Smooth muscle cell (in vitro differentiated cells): ENCODE measurements at regions not wholly inside any gene's neighbourhood (a gene's known extent, or its start where the extent isn't known, plus 50 kb on each side); places are given as distances from the start of the nearest gene placed in this dataset.
"Not testable (repeated sequence)": the region's sequence is repeated elsewhere in the genome, so short reads cannot be mapped to it uniquely, and the experiment has no call there.

Experiments used
- DNase-seq: peaks from one replicate; lab custom pipeline; 2025; ENCODE audit not compliant: unreplicated experiment; lab: John Stamatoyannopoulos, UW
- H2AFZ ChIP-seq: fragments of 200-600 bp; sonication (generic); 2 replicates; pipeline ENCODE4 v1.6.0; 2016; ENCODE audit warnings: antibody characterized with exemption, low read depth, mild to moderate bottlenecking
- H3F3A ChIP-seq: fragments of 200-600 bp; sonication (generic); 2 replicates; pipeline ENCODE4 v1.6.0; 2017; ENCODE audit warnings: antibody characterized with exemption, low read depth
- H3K27ac ChIP-seq: fragments of 200-600 bp; sonication (generic); 2 replicates; pipeline ENCODE4 v1.5.1; 2016; ENCODE audit warnings: low read depth, mild to moderate bottlenecking
- H3K27me3 ChIP-seq: fragments of 200-600 bp; sonication (generic); 2 replicates; pipeline ENCODE4 v1.6.1; 2016; ENCODE audit warnings: low read depth, mild to moderate bottlenecking
- H3K36me3 ChIP-seq: fragments of 200-600 bp; sonication (generic); 2 replicates; pipeline ENCODE4 v1.5.1; 2016; ENCODE audit warnings: low read depth
- H3K4me1 ChIP-seq: fragments of 200-600 bp; sonication (generic); 2 replicates; pipeline ENCODE4 v1.5.1; 2016; ENCODE audit warnings: low read depth
- H3K4me2 ChIP-seq: fragments of 200-600 bp; sonication (generic); 2 replicates; pipeline ENCODE4 v1.6.0; 2016; ENCODE audit warnings: mild to moderate bottlenecking
- H3K4me3 ChIP-seq: fragments of 200-600 bp; sonication (generic); 2 replicates; pipeline ENCODE4 v1.5.1; 2016; ENCODE audit warnings: mild to moderate bottlenecking
- H3K79me2 ChIP-seq: fragments of 200-600 bp; sonication (generic); 2 replicates; pipeline ENCODE4 v1.6.0; 2016; ENCODE audit warnings: low read depth, mild to moderate bottlenecking
- H3K9ac ChIP-seq: fragments of 200-600 bp; sonication (generic); 2 replicates; pipeline ENCODE4 v1.6.0; 2016; ENCODE audit warnings: low read depth
- H3K9me3 ChIP-seq: fragments of 200-600 bp; sonication (generic); replicated peaks from 2 replicates; pipeline ENCODE4 v1.5.1; 2016; ENCODE audit warnings: low read depth
- H4K20me1 ChIP-seq: fragments of 200-600 bp; sonication (generic); 2 replicates; pipeline ENCODE4 v1.6.0; 2016; ENCODE audit warnings: low read depth
- WGBS: methylation state at CpG from one replicate; pipeline ENCODE4 v1.1.7; 2016; ENCODE audit warnings: low lambda C conversion rate; 5-methylcytosine and 5-hydroxymethylcytosine counted together
- TF ChIP-seq, protein P1 (sequence below): fragments of 200-600 bp; sonication (generic); IDR thresholded peaks from 2 replicates; pipeline ENCODE4 v1.5.1; 2017; ENCODE audit warnings: borderline replicate concordance, mild to moderate bottlenecking, antibody characterized with exemption; ENCODE audit not compliant: insufficient read depth, poor library complexity, severe bottlenecking

DNA sequence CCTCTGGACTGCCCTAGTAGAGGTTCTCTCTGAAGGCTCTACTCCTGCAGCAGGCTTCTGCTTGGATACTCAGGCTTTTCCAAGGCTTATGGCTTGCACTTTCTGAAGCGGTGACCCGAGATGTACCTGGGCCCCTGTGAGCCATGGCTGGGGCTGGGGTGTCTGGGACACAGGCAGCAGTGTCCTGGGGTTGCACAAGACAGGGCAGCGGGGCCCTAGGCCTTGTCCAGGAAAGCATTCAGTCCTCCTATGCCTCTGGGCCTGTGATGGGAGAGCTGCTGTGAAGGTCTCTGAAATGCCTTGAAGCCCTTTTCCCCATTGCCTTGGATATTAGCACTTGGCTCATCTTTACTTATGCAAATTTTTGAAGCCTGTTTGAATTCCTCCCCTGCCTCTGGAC, 192.2 kb downstream of the YTHDC2 start:
- Histone ChIP-seq H3K4me1 (no peaks in the 10 kb centered on the region), H3K79me2 (no peaks in the 10 kb centered on the region), H2AFZ (no peak overlapping the region), H3F3A (no peaks in the 10 kb centered on the region), H3K36me3 (no peaks in the 10 kb centered on the region), H3K9ac (no peak overlapping the region), H3K4me2 (no peak overlapping the region), H3K27ac (no peak overlapping the region), H3K9me3 (no peaks in the 10 kb centered on the region), H3K4me3 (no peak overlapping the region), H4K20me1 (no peaks in the 10 kb centered on the region), H3K27me3 (no peaks in the 10 kb centered on the region)
- WGBS: 83% methylated on average over 3 of the region's 3 CpGs
- no peak for DNase-seq
- TF ChIP-seq, protein P1, sequence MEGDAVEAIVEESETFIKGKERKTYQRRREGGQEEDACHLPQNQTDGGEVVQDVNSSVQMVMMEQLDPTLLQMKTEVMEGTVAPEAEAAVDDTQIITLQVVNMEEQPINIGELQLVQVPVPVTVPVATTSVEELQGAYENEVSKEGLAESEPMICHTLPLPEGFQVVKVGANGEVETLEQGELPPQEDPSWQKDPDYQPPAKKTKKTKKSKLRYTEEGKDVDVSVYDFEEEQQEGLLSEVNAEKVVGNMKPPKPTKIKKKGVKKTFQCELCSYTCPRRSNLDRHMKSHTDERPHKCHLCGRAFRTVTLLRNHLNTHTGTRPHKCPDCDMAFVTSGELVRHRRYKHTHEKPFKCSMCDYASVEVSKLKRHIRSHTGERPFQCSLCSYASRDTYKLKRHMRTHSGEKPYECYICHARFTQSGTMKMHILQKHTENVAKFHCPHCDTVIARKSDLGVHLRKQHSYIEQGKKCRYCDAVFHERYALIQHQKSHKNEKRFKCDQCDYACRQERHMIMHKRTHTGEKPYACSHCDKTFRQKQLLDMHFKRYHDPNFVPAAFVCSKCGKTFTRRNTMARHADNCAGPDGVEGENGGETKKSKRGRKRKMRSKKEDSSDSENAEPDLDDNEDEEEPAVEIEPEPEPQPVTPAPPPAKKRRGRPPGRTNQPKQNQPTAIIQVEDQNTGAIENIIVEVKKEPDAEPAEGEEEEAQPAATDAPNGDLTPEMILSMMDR: no peak

DNA sequence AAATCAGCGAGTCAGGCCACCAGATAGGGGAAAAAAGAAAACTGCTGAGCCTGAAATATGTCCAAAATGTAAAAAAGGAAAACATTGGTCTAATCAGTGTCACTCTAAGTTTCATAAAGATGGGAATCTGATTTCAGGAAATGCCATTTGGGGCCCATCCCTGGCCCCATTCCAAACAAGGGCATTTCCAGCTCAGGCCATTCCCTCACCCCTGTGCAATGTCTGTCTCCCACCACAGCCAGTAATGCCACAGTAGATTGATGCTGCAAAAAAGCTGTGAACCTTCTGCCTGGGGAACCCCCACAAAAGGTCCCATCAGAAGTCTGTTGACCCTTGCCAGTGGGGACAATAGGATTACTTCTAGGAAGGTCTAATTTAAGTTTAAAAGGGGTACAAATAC, 199.6 kb downstream of the YTHDC2 start:
- Histone ChIP-seq H3K4me3 (no peak overlapping the region), H4K20me1 (no peaks in the 10 kb centered on the region), H3F3A (no peaks in the 10 kb centered on the region), H3K9ac (no peak overlapping the region), H3K4me1 (no peaks in the 10 kb centered on the region), H3K36me3 (no peaks in the 10 kb centered on the region), H3K27me3 (no peaks in the 10 kb centered on the region), H3K4me2 (no peak overlapping the region), H3K27ac (no peak overlapping the region), H2AFZ (no peak overlapping the region), H3K9me3 (no peaks in the 10 kb centered on the region), H3K79me2 (no peaks in the 10 kb centered on the region)
- WGBS: 91% methylated on average over 1 of the region's 1 CpG
- DNase-seq: no peak
- TF ChIP-seq, protein P1: no peak

DNA sequence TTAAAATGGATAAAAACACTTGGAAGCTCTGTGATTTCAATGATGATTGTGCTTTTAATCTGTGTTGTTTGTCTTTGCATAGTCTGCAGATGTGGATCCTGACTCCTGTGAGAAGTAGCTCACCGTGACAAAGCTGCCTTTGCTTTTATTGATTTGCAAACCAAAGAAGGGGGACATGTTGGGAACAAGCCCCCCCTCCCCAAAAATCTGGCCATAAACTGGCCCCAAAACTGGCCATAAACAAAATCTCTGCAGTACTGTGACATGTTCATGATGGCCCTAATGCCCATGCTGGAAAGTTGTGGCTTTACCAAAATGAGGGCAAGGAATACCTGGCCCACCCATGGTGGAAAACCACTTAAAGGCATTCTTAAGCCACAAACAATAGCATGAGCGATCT, 202.4 kb downstream of the YTHDC2 start:
- 81% methylated on average over 2 of the region's 2 CpGs for WGBS

DNA sequence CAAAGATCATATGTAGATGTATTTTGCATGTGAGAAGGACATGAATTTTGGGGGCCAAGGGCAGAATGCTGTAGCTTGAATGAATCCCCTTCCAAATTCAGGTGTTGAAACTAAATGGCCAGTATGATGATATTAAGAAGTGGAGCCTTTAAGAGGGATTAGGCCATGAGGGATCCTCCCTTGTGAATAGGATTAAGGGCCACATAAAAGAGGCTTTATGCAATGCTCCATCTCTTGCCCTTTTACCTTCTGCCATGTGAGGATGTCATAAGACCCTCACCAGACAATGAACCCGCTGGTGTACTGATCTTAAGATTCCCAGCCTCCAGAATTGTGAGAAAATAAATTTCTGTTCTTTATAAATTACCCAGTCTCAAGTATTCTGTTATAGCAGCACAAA, 206.1 kb downstream of the YTHDC2 start:
- DNase-seq: no peak
- Histone ChIP-seq H3K4me2 (no peak overlapping the region), H3K4me3 (no peak overlapping the region), H3K4me1 (no peaks in the 10 kb centered on the region), H3F3A (no peaks in the 10 kb centered on the region), H3K27ac (no peak overlapping the region), H3K36me3 (no peaks in the 10 kb centered on the region), H3K9me3 (no peaks in the 10 kb centered on the region), H2AFZ (no peak overlapping the region), H3K27me3 (no peaks in the 10 kb centered on the region), H3K9ac (no peak overlapping the region), H4K20me1 (no peaks in the 10 kb centered on the region), H3K79me2 (no peaks in the 10 kb centered on the region)
- TF ChIP-seq, protein P1: no peak
- WGBS: 84% methylated on average over 1 of the region's 1 CpG

More for the DNA sequence above, 202.4 kb downstream of the YTHDC2 start:
- H3K4me2 ChIP-seq, H4K20me1 ChIP-seq, H3F3A ChIP-seq, H3K27me3 ChIP-seq, H3K9me3 ChIP-seq, H2AFZ ChIP-seq, H3K4me3 ChIP-seq, H3K36me3 ChIP-seq, H3K27ac ChIP-seq, H3K9ac ChIP-seq, H3K4me1 ChIP-seq, H3K79me2 ChIP-seq, DNase-seq: not testable (repeated sequence)
